Suprapubic skin (tissue), 4 donors: ENCODE measurements at regions not wholly inside any gene's neighbourhood (a gene's known extent, or its start where the extent isn't known, plus 50 kb on each side); places are given as distances from the start of the nearest gene placed in this dataset.

ENCODE experiments used
- POLR2A ChIP-seq, 2 donors: fragments of 450-650 bp; IDR thresholded peaks; one replicate each; pipeline ENCODE4 v1.6.1; 2017; ENCODE audit warnings: antibody characterized with exemption in 2 of 2, mild to moderate bottlenecking in 2 of 2, moderate library complexity in 2 of 2
- POLR2AphosphoS5 ChIP-seq, 3 donors: sonication (generic); formaldehyde crosslinking; IDR thresholded peaks; one replicate each; pipeline ENCODE4 v1.6.1; 2017; ENCODE audit warnings: antibody characterized with exemption in 3 of 3
- TF ChIP-seq, protein P1 (sequence below), 2 donors: fragments of 200-600 bp in 1 of 2; fragments of 450-650 bp in 1 of 2; sonication (generic) in 1 of 2; IDR thresholded peaks; one replicate each; pipeline ENCODE4 v1.5.1; 2016 to 2019; ENCODE audit warnings: antibody characterized with exemption in 2 of 2, mild to moderate bottlenecking in 1 of 2, moderate library complexity in 1 of 2

DNA sequence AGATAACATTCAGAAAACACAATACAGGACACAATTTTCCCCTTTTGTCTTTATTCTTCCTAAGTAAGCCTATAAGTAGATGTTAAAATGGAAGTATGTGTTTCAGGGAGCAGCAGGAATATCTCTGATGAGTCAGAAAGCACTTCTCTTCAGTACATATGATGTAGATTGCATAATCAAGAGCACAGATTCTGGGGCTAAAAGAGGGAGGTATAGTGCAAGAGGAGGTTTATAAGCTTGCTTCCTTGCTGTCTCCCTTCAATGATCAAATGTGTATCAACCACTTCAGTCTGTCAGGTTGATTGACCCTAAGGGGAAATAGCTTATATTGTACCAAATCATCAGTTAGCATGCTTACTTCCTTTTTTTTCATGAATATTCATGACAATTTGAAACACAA, 822.8 kb downstream of the BRINP3 start:
- TF ChIP-seq, protein P1, sequence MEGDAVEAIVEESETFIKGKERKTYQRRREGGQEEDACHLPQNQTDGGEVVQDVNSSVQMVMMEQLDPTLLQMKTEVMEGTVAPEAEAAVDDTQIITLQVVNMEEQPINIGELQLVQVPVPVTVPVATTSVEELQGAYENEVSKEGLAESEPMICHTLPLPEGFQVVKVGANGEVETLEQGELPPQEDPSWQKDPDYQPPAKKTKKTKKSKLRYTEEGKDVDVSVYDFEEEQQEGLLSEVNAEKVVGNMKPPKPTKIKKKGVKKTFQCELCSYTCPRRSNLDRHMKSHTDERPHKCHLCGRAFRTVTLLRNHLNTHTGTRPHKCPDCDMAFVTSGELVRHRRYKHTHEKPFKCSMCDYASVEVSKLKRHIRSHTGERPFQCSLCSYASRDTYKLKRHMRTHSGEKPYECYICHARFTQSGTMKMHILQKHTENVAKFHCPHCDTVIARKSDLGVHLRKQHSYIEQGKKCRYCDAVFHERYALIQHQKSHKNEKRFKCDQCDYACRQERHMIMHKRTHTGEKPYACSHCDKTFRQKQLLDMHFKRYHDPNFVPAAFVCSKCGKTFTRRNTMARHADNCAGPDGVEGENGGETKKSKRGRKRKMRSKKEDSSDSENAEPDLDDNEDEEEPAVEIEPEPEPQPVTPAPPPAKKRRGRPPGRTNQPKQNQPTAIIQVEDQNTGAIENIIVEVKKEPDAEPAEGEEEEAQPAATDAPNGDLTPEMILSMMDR (IDR thresholded peaks at IDR 0.05): no peak
- TF ChIP-seq POLR2AphosphoS5 (IDR thresholded peaks at IDR 0.05): no peak
- TF ChIP-seq POLR2A (IDR thresholded peaks at IDR 0.05): no peak
